AG04450 (cell line): ENCODE measurements at regions not wholly inside any gene's neighbourhood (a gene's known extent, or its start where the extent isn't known, plus 50 kb on each side); places are given as distances from the start of the nearest gene placed in this dataset.

ENCODE experiments used
- CTCF ChIA-PET: fragments of 300-600, 350-600 bp; formaldehyde crosslinking; extraction: SDS; loops from one replicate; lab custom pipeline; 2022; ENCODE audit warnings: antibody characterized with exemption, inconsistent platforms; lab: Charles Lee
- POLR2A ChIA-PET: fragments of 350-600 bp; formaldehyde crosslinking; extraction: SDS; loops from one replicate; lab custom pipeline; 2021; ENCODE audit warnings: antibody characterized with exemption, inconsistent platforms; lab: Yijun Ruan, JAX
- DNase-seq: peaks from one replicate; pipeline ENCODE4 v3.0.0-alpha.2; 2011; ENCODE audit warnings: low read depth, low spot score
- H3K27ac ChIP-seq: one replicate; pipeline ENCODE4 v1.5.1; 2012; ENCODE audit warnings: low read depth, low read length, control low read depth
- H3K27me3 ChIP-seq: one replicate; pipeline ENCODE4 v1.6.0; 2012; ENCODE audit warnings: low read length; ENCODE audit not compliant: control insufficient read depth, insufficient read depth
- H3K4me3 ChIP-seq: 2 replicates; pipeline ENCODE4 v1.5.1; 2011; ENCODE audit warnings: mild to moderate bottlenecking, low read depth, low read length, control low read depth
- H3K9me3 ChIP-seq: 2 replicates; pipeline ENCODE4 v1.5.1; 2012; ENCODE audit warnings: low read length; ENCODE audit not compliant: control insufficient read depth, insufficient read depth
- TF ChIP-seq, protein P1 (sequence below): IDR thresholded peaks from 2 replicates; pipeline ENCODE4 v1.5.1; 2011; ENCODE audit warnings: low read depth, low read length, control low read depth, inconsistent platforms

DNA sequence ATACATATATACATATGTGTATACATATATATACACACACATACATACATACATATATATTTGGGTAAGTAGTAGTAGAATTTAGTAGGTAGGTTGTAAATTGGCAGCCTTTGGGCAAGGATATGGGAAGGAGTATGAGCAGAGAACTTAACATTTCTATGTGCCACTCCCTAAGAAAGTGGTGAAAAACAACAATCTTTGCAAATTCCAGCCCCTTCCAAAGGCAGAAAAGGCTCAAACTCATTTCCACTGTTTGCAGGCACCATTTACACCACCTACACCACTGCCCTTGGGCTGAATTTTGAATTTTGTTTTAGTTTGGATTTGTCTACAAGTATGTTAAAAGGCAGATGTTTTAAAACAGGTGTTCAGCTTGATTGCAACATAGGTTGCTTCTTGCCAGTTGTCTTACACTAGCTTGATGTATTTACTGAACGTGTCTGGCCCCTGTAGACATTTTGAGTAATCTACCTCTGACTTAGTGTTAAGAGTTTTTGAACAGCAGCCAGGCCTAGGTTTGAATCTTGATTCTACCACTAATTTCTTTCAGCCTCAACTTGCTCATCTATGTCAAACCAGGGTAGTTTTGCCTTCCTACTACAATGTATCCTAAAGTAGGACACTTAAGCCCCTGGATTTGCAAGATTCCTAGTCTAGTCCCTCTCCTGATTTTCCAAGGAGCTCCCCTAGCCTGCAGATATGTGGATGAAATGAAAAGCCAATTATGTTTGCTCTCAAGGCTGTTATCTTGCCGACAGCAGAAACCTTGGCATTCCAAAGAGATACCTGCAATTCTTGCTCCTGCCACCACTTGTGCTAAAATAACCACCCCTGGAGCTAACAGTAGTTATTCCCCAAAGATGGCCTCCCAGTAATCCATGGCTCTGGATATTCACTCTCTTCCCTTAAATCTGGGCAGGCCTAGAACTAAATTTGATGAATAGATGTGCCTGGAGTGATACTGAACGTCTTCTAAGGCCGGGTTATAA is 156.2 kb upstream of the SLC44A1 start:
- ChIA-PET POLR2A (no interaction called here), CTCF (no interaction called here)
- peaks cover 3% of the 10 kb centered on the region; the same call in 1 of the 2 replicates for H3K9me3 ChIP-seq
- no peak for DNase-seq
- H3K4me3 ChIP-seq: no peak overlapping the region
- H3K27me3 ChIP-seq: no peaks in the 10 kb centered on the region
- TF ChIP-seq, protein P1, sequence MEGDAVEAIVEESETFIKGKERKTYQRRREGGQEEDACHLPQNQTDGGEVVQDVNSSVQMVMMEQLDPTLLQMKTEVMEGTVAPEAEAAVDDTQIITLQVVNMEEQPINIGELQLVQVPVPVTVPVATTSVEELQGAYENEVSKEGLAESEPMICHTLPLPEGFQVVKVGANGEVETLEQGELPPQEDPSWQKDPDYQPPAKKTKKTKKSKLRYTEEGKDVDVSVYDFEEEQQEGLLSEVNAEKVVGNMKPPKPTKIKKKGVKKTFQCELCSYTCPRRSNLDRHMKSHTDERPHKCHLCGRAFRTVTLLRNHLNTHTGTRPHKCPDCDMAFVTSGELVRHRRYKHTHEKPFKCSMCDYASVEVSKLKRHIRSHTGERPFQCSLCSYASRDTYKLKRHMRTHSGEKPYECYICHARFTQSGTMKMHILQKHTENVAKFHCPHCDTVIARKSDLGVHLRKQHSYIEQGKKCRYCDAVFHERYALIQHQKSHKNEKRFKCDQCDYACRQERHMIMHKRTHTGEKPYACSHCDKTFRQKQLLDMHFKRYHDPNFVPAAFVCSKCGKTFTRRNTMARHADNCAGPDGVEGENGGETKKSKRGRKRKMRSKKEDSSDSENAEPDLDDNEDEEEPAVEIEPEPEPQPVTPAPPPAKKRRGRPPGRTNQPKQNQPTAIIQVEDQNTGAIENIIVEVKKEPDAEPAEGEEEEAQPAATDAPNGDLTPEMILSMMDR: no peak
- H3K27ac ChIP-seq: no peak overlapping the region

DNA sequence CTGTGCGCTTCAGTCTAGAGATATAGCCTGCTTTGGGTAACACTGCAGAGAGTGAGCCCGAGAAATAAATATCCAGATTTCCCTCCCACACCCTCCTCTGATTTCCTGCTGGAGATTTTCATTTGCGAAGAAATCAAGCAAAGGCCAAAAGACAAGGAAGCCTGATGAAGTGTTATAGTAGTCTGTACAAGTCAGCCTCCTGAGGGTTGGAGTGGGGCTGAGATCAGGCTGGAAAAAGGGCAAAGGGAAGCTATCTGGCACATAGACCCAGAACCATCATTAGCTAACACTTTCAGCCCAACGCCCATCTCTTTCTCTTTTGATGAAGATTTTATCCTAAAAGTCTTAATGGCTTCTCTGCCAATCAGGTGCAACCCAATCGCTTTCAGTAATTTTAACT is 154.6 kb upstream of the SLC44A1 start:
- Histone ChIP-seq H3K27ac (no peak overlapping the region), H3K27me3 (no peaks in the 10 kb centered on the region), H3K9me3 (peaks cover 3% of the 10 kb centered on the region; the same call in 1 of the 2 replicates), H3K4me3 (no peak overlapping the region)
- ChIA-PET CTCF (no interaction called here), POLR2A (no interaction called here)
- TF ChIP-seq, protein P1: no peak
- DNase-seq: no peak

DNA sequence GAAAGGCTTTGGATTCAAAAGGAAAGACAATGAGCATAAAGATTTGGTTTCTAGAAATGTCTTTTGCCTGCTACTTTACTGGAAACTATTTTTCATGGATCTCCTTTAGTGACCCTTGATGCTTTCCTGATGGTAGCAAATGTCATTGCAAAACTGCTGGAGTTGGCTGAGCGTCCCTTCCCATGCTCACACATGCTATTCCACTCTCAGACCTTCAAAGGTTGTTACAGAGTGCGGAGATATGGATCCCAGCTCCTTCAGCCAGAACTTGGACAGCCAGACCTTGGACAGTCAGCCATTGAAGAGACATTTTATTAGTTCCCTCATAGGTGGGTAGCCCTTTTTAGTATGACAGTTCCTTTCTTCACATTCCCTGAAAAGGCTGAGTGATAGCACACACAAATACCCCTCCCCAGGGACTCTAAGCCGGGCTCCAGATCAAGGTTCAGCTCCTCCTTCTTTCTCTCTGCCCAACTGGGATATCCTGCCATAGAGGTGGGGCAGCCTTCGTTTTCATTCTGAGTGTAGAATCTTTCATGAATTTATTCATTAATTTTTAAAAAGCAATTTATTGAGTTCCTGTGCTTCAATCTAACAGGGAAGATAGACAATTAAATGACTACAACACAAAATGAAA is 153.3 kb upstream of the SLC44A1 start:
- TF ChIP-seq, protein P1: no peak
- no peaks in the 10 kb centered on the region for H3K27me3 ChIP-seq
- H3K9me3 ChIP-seq: peaks cover 3% of the 10 kb centered on the region; the same call in 1 of the 2 replicates
- ChIA-PET POLR2A (no interaction called here), CTCF (no interaction called here)
- no peak overlapping the region for H3K4me3 ChIP-seq
- no peak overlapping the region for H3K27ac ChIP-seq
- no peak for DNase-seq

DNA sequence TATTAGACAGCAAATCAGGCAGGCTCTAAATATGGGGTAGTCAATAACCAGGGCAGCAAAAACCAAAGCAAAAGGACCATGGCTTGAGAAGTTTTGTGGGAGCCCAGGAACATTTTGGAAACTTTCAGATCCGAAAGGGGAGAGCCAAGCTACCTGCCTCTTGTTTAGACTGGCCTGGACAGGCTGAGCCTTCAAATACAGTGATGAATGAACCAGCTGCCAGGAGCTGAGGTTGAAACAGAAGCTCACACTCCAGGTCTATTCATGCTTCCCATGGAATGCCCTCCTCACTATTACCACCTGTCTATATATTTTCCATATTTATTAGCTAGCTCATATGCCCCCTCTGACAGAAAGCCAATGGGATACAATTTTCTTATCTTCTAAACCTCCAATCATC is 150.8 kb upstream of the SLC44A1 start:
- no peak for DNase-seq
- ChIA-PET POLR2A (no interaction called here), CTCF (no interaction called here)
- Histone ChIP-seq H3K27ac (no peak overlapping the region), H3K9me3 (peaks cover 3% of the 10 kb centered on the region; the same call in 1 of the 2 replicates), H3K4me3 (no peak overlapping the region), H3K27me3 (no peaks in the 10 kb centered on the region)
- TF ChIP-seq, protein P1: no peak

DNA sequence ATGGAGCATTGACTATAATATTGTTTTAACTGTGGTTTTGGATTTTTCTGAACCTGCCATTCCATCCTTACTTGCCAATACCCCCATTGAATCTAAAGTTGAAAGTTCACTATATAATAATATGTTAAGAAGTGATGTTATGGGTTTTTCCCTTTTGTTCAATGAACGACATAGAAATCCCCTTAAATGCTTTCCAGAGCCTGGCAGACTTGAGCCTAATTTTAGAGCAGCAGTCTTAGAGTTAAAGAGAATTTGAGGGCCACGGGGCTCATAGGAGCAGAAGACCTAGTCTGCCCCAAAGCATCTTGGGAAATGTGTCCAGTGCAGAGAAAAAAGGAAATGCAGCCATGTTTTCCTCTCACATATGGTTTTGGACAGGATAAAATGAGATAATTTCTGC is 146.1 kb upstream of the SLC44A1 start:
- Histone ChIP-seq H3K27me3 (no peaks in the 10 kb centered on the region), H3K4me3 (no peak overlapping the region), H3K9me3 (no peaks in the 10 kb centered on the region), H3K27ac (no peak overlapping the region)
- DNase-seq: no peak
- ChIA-PET CTCF (no interaction called here), POLR2A (no interaction called here)
- TF ChIP-seq, protein P1: no peak
